GM21576 (cell line): ENCODE measurements at regions not wholly inside any gene's neighbourhood (a gene's known extent, or its start where the extent isn't known, plus 50 kb on each side); places are given as distances from the start of the nearest gene placed in this dataset.

Source experiments
- ATAC-seq: cut with Tn5 transposase; IDR thresholded peaks from one replicate; pipeline ENCODE4 v1.9.1; 2021; ENCODE audit warnings: mild to moderate bottlenecking, moderate library complexity; ENCODE audit not compliant: unreplicated experiment

DNA sequence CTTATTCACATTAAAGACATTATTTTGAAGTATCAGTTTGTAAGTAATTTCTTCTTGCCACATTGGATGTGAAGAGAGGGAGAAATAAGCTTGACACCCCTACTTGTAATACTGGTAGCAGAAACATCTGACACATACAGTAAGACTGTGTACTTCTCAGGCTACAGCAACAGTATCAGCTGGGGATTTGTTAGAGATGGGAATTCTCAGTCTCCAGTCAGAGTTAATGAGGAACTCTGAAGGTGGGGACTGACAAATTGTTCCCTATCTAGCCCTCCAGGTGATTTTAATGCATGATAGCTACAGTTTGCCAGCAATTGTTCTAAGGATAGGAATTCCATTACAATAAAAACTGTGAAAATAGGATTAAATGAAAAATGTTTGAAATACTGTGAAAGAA is 524.8 kb downstream of the PRR16 start:
- ATAC-seq = no peak

DNA sequence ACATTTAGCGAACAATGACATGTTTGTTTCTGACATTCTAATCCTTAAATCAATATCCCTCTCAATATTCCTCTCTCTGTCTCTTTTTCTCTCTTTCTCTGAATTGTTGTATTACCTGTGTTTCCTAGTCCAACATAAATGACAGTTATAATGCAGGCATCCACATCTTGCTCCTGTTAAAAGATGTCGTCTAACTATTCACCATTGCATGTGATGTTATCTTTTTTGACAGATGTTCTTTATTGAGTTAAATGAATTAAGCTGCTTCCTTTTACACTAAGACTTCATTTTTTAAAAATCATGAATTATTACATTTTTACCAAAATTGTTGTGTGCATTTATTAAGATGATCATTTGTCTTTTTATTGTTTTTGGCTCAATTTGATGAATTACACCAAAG is 527.5 kb downstream of the PRR16 start:
- no peak for ATAC-seq

- no peak for ATAC-seq
Observed at GRCh38 chr5:120994112-120994511, 530.0 kb downstream of the PRR16 start.

GRCh38 chr5:120999550-120999949 is 535.5 kb downstream of the PRR16 start:
- ATAC-seq = no peak

DNA sequence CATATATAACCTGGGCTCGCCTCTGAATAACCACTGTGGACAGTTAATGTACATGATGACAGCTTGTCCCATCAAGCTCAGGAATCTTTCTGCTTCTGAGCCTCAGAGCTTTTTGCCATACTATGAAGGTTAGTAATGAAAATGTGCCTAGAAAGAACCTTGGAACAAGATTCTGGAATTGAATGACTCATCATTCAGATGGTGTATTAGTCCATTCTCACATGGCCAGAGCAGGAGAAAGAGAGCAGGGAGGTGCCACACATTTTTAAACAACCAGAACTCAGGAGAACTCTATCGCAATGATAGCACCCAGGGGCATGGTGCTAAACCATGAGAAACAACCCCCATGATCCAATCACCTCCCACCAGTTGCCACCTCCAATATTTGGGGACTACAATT is 542.1 kb downstream of the PRR16 start:
- ATAC-seq = no peak

GRCh38 chr5:121008041-121008440 is 543.9 kb downstream of the PRR16 start:
- no peak for ATAC-seq

DNA sequence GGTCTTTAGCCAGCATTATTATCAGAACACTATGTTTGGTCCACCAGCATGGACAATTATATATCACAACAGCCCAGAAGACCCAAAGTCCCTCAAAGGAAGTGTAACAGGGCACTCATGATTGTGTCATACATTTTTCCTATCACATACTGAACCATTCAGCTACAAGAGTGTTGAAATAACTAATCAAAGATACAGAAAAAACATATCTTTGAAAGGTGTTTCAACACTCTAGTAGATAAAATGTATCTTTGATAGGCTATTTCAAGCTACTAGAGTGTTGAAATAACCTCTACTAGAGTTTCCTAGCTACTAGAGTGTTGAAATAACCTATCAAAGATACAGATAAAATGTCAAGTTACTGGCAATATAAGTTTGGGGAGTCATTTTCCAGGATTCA is 545.0 kb downstream of the PRR16 start:
- ATAC-seq = no peak

GRCh38 chr5:121018004-121018403 is 553.9 kb downstream of the PRR16 start:
- ATAC-seq = no peak

DNA sequence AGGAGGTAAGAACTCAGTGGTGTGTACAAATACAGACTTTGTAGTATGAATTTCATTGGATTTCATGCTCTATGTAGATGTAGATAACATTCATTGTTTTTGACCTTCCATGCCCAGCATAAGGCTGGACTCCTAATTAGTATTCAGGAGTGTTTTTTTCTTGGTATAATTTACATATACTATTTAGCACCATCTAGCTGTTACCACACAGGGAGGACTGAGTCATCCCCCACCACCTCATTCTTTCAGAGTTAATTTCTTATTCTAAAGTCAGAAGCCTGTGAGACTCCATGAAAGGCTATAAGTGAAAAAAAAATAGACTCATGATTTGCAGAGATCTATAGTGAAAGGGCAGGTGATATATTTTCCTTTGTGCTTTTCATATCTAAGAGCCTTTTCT is 555.0 kb downstream of the PRR16 start:
- no peak for ATAC-seq

DNA sequence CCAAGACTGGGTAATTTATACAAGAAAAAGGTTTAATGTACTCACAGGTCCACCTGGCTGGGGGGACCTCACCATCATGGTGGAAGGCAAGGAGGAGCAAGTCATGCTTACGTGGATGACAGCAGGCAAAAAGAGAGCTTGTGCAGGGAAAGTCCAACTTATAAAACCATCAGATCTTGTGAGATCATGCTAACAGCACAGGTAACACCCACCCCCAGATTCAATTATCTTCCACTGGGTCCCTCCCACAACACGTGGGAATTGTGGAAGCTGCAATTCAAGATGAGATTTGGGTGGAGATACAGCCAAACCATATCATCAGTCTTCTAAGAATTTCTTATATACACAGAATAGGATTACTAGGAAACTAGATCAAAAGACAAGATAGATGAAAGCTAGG is 555.6 kb downstream of the PRR16 start:
- ATAC-seq = no peak

- no peak for ATAC-seq
Observed at GRCh38 chr5:121021681-121022080, 557.6 kb downstream of the PRR16 start.

- ATAC-seq = no peak
Observed at GRCh38 chr5:121024416-121025311, 560.6 kb downstream of the PRR16 start.

DNA sequence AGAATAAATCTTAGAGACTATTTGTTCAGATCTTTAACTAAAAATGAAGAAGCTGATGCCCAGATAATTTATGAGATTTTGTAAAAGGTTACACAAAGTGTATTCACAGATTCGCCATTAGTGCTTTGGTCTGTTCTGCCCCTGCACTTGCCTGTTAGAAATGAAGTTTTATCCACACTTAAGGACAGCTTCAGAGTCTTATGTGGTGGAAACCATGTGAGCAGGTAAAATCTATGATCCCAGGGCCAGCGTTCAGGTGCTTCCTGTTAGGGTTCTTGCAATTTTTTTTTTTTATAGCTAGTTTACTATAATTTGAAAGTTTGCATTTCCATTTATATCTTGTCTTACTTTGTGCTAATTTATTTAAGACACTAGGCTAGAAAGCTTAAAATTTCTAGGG is 561.6 kb downstream of the PRR16 start:
- no peak for ATAC-seq

DNA sequence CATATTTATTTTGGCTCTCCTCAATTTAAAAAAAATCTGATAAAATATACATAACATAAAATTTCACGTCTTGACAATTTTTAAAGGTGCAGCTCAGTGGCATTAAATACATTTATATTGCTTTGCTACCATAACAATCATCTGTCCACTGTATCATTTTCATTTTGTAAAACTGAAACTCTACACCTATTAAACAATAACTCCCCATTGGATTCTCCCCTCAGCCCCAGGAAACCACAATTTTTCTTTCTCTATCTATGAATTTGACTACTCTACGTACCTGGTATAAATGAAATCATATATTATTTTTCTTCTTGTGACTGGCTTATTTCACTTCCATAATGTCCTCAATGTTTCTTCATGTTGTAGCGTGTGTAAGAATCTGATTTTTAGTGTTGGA is 563.5 kb downstream of the PRR16 start:
- ATAC-seq = no peak

DNA sequence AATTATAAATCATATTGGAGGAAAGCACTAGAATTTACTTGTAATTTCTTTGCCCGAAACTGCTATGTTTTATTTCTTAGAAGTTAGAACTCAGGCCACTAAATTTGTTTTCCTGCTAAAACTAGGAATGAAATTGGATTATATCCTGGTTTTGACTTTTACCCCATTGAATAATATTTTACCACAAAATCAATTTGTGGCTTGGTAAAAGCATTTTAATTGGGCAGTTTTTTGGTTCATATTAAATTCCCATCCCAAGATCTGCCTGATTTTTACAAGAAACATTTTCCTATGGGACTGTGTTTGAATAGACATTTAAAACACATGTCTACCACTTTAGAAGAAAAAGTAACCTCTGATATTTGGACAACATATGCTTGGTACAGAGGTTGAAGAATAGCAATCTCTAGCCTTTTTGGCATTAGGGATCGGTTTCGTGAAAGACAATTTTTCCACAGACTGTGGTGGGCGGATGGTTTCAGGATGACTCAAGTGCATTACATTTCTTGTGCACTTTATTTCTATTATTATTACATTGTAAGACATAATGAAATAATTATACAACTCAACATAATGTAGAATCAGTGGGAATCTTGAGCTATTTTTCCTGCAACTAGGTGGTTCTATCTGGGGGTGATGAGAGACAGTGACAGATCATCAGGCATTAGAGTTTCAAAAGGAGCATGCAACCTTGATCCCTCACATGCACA is 565.6 kb downstream of the PRR16 start:
- no peak for ATAC-seq

DNA sequence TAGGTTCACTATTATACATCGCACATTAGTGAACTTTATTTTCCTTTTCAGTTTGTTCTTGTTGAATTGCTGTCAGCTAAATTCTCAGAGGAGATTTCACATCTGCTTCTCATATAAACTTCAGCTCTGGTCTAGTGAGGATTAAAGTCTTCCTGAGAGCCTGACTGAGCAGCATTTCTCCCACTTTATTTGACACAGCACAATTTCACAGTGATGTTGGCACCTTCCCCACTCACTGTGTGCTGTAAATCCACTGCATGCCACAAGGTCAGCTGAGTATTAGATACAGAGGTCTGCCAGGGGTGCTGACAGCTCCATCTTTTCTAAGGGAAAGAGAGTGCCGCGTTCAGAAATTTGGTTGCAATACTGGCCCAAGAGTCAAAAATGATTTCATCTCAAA is 567.4 kb downstream of the PRR16 start:
- ATAC-seq = no peak

GRCh38 chr5:121033334-121033733 is 569.2 kb downstream of the PRR16 start:
- ATAC-seq = no peak

GRCh38 chr5:121038438-121038837 is 574.3 kb downstream of the PRR16 start:
- no peak for ATAC-seq

- no peak for ATAC-seq
Observed at GRCh38 chr5:121049971-121050370, 585.9 kb downstream of the PRR16 start.

DNA sequence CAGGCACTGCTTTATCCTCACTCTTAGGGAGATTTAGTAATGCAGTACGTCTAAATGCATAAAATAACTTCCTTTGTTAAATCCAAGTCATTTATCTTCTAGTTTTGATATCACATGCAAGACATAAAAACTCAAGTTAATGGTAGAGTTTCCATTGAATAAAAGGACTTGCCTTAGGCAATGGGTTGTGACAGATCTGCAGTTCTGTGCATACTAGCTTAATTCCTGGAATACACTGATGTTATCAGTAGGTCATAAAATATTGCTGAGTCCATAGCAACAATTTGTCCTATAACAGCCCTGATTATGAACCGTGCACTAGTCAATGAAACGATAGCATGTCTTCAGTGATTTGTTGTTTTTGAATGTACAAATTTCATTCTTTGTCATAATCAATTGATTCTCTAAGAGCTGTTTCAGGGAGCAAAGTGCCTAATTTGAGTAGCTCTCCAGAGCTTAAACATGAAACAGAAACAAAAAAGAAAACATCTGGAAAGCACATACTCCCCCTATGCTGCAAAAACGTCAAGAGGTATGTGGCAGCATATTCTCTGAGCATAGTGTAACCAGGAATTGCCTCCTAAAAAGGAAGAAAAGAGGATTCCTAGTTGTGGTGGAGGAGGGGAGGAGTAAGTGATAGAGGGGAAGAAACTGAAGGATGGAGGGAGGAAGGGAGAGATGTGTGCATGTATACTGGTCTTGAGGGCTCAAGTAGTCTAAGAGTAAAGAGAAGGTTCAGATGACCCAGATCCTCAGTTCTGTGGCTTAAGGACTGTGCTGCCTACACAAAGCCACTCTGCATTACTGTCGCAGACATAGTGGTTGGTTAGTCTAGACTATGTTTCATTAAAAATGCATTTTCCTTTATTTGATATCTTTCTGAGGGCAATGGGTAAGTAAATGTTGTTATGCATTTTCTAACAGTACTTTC is 589.2 kb downstream of the PRR16 start:
- no peak for ATAC-seq

DNA sequence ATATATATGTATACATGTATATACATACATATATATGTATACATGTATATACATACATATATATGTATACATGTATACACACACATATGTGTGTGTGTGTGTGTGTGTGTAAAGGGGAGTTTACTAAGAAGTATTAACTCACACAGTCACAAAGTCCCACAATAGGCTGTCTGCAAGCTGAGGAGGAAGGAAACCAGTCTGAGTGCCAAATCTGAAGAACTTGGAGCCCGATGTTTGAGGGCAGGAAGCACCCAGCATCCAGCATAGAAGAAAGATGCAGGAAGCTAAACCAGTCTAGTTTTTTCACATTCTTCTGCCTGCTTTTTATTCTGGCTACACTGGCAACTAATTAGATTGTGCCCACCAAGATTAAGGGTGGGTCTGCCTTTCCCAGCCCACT is 591.5 kb downstream of the PRR16 start:
- no peak for ATAC-seq
